ENCODE measurements at regions not wholly inside any gene's neighbourhood (a gene's known extent, or its start where the extent isn't known, plus 50 kb on each side); places are given as distances from the start of the nearest gene placed in this dataset.
"Not testable (repeated sequence)": the region's sequence is repeated elsewhere in the genome, so short reads cannot be mapped to it uniquely, and the experiment has no call there.

- TF ChIP-seq HMGXB4 (CRISPR knock-in tag; IDR thresholded peaks at IDR 0.05; ENCODE audit: borderline replicate concordance), result no peak
- no peak for TF ChIP-seq CHD2 (IDR thresholded peaks at IDR 0.05; ENCODE audit: low read length, partially characterized antibody)
- TF ChIP-seq PHF8 (IDR thresholded peaks at IDR 0.05; ENCODE audit: borderline replicate concordance, low read depth), result no peak
- TF ChIP-seq JUNB (IDR thresholded peaks at IDR 0.05), result no peak
- TF ChIP-seq ELK1 (IDR thresholded peaks at IDR 0.05; ENCODE audit: low read depth, low read length), result no peak
Measured at GRCh38 chr1:185431612-185432011, 114.6 kb upstream of the IVNS1ABP start (continued).

GRCh38 chr1:185429668-185430067 lies 112.6 kb upstream of the IVNS1ABP start:
- not testable (repeated sequence) for DNase-seq (ENCODE audit: low read depth in 1 of 2, low spot score in 1 of 2); FAIRE-seq

GRCh38 chr1:185427776-185428175 lies 110.7 kb upstream of the IVNS1ABP start:
- DNase-seq (ENCODE audit: low read depth in 1 of 2, low spot score in 1 of 2) (no peak), ATAC-seq (no peak), FAIRE-seq (no peak)
- H3K27ac ChIP-seq, result no peak overlapping the region
- no peak overlapping the region for H3K4me2 ChIP-seq
- no peaks in the 10 kb centered on the region for H3K4me1 ChIP-seq
- no peak overlapping the region for H3K4me3 ChIP-seq
- ChIA-PET CTCF (interaction anchor here (1.3 to 2.3 kb wide), 3 partner anchors 10 to 242 kb away, joined by 3 to 10 read pairs (median 4); no protein-coding TSS in a partner anchor), POLR2A (no interaction called here)
- WGBS (ENCODE audit: missing lambda C conversion rate), result 20% methylated on average over 3 of the region's 3 CpGs
- no peaks in the 10 kb centered on the region for H3K9me3 ChIP-seq
- TF ChIP-seq EHMT2 (IDR thresholded peaks at IDR 0.05; ENCODE audit: low read depth) (no peak), JUN (IDR thresholded peaks at IDR 0.05) (no peak), NFE2L2 (conservative IDR thresholded peaks at IDR 0.05; ENCODE audit: low read length) (no peak), KDM1A (IDR thresholded peaks at IDR 0.05; ENCODE audit: low read depth) (no peak), SMC3 (IDR thresholded peaks at IDR 0.05) (no peak), ZNF302 (CRISPR knock-in tag; IDR thresholded peaks at IDR 0.05) (no peak), BHLHE40 (IDR thresholded peaks at IDR 0.05; ENCODE audit: low read depth, low read length) (no peak), CBX8 (IDR thresholded peaks at IDR 0.05) (no peak), ZSCAN20 (CRISPR knock-in tag; IDR thresholded peaks at IDR 0.05) (no peak), RARB (CRISPR knock-in tag; IDR thresholded peaks at IDR 0.05) (no peak), CTCF (IDR thresholded peaks at IDR 0.05) (no peak), POLR2A (IDR thresholded peaks at IDR 0.05; ENCODE audit: low read length) (no peak), FOXS1 (CRISPR knock-in tag; IDR thresholded peaks at IDR 0.05) (no peak), CHD4 (IDR thresholded peaks at IDR 0.05; ENCODE audit: borderline replicate concordance) (no peak), EHF (CRISPR knock-in tag; IDR thresholded peaks at IDR 0.05) (no peak), PBX3 (IDR thresholded peaks at IDR 0.05) (no peak)
- TF ChIP-seq, protein P1, sequence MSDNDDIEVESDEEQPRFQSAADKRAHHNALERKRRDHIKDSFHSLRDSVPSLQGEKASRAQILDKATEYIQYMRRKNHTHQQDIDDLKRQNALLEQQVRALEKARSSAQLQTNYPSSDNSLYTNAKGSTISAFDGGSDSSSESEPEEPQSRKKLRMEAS (IDR thresholded peaks at IDR 0.05), result no peak
- TF ChIP-seq, protein P2, sequence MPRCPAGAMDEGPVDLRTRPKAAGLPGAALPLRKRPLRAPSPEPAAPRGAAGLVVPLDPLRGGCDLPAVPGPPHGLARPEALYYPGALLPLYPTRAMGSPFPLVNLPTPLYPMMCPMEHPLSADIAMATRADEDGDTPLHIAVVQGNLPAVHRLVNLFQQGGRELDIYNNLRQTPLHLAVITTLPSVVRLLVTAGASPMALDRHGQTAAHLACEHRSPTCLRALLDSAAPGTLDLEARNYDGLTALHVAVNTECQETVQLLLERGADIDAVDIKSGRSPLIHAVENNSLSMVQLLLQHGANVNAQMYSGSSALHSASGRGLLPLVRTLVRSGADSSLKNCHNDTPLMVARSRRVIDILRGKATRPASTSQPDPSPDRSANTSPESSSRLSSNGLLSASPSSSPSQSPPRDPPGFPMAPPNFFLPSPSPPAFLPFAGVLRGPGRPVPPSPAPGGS (IDR thresholded peaks at IDR 0.05), result no peak
- TF ChIP-seq, protein P3, sequence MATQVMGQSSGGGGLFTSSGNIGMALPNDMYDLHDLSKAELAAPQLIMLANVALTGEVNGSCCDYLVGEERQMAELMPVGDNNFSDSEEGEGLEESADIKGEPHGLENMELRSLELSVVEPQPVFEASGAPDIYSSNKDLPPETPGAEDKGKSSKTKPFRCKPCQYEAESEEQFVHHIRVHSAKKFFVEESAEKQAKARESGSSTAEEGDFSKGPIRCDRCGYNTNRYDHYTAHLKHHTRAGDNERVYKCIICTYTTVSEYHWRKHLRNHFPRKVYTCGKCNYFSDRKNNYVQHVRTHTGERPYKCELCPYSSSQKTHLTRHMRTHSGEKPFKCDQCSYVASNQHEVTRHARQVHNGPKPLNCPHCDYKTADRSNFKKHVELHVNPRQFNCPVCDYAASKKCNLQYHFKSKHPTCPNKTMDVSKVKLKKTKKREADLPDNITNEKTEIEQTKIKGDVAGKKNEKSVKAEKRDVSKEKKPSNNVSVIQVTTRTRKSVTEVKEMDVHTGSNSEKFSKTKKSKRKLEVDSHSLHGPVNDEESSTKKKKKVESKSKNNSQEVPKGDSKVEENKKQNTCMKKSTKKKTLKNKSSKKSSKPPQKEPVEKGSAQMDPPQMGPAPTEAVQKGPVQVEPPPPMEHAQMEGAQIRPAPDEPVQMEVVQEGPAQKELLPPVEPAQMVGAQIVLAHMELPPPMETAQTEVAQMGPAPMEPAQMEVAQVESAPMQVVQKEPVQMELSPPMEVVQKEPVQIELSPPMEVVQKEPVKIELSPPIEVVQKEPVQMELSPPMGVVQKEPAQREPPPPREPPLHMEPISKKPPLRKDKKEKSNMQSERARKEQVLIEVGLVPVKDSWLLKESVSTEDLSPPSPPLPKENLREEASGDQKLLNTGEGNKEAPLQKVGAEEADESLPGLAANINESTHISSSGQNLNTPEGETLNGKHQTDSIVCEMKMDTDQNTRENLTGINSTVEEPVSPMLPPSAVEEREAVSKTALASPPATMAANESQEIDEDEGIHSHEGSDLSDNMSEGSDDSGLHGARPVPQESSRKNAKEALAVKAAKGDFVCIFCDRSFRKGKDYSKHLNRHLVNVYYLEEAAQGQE (IDR thresholded peaks at IDR 0.05), result no peak

More at GRCh38 chr1:185429668-185430067, 112.6 kb upstream of the IVNS1ABP start:
- H3K4me1 ChIP-seq, H3K4me3 ChIP-seq, ATAC-seq, H3K4me2 ChIP-seq, POLR2A ChIA-PET, H3K9me3 ChIP-seq, H3K27ac ChIP-seq, CTCF ChIA-PET: not testable (repeated sequence)
- 17% methylated on average over 1 of the region's 1 CpG for WGBS (ENCODE audit: missing lambda C conversion rate)
